ENCODE measurements at regions not wholly inside any gene's neighbourhood (a gene's known extent, or its start where the extent isn't known, plus 50 kb on each side); places are given as distances from the start of the nearest gene placed in this dataset.
"Not testable (repeated sequence)": the region's sequence is repeated elsewhere in the genome, so short reads cannot be mapped to it uniquely, and the experiment has no call there.

DNA sequence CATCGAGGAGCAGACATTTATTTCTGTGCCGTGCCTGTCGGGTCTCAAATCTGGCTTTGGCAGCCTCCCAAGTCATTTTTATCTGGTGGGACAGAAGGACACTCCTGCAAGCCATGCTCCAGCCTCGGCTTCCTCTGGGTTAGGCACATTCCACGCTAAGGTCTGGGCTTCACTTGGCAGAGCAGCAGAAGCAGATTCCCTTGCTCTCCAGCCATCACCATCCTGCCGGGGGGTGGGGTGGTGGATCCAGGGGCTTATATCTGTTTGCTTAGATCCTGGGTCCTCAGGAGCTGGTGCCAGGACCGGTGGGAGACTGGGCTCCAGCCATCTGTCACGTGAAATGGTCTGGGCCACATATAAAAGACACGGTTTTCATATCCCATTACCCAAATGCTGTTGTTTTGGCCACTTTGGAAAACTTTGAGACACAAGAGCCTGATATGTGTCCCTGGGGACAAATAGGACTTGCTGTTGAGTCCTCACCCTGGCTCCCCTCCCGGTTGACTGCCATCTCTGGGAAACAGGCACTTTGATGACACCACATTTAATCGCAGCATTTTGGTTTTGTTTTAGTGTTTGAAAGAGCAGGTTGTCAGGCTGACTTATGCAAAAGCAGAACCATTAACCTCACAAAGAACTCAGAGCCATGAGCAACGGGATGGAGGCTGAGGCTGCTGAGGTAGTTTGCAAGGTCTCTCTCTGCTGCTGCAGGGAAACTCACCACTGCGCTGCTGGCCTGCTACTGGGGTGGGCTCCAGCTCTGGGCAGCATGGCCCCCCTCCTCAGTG is 69.6 kb upstream of the PRMT8 start:
- ATAC-seq (no peak), DNase-seq (no peak)

DNA sequence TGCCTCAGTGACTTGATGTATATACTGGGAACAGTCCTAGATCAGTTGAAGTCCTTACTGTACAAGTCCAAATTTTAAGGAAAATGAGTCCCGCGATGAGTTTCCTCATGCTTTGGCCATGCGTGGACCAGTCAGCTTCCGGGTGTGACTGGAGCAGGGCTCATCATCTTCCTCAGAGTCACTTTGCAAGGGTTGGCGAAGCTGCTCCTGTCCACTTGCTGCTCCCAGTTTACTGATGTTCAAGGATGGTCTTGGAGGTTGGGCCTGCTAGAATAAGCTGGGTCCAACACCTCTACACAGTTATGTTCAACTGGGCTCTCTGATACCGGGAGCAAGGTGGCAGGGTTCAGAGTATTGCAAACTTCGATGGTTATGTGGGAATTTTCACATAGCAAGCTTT is 66.2 kb upstream of the PRMT8 start:
- not testable (repeated sequence) for DNase-seq, ATAC-seq

DNA sequence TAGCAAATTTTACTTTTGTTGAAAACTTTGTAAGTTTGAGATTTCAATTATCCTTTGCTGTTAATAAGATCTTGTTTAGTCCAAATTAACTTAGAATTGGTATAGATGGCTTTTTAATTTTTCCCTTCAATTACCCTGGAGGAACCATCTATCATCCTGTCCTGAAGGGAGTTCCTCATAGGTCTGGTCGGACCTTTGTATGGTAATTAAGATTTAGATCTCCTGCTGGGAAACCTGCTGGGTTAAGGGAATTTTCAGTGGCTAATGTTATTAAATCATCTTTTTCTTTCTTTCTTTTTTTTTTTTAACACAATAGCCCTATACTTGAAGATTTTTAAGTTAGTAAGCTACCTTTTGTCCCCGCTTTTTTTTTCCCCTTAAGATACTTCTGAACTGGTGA is 63.0 kb upstream of the PRMT8 start:
- no peak for DNase-seq
- ATAC-seq, result no peak

DNA sequence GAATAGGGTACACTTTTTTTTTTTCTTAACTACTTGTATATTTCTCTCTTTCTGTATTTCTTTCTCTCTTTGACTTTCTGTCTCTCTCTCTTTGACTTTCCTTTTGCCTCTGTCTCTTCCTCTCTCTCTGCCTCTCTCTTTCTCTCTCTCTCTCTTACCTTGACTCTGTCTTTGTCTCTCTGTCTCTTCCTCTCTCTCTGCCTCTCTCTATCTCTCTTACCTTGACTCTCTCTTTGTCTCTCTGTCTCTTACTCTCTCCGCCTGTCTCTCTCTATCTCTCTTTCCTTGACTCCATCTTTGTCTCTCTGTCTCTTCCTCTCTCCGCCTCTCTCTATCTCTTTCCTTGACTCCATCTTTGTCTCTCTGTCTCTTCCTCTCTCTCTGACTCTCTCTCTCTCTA is 62.4 kb upstream of the PRMT8 start:
- ATAC-seq, result no peak
- DNase-seq, result no peak

DNA sequence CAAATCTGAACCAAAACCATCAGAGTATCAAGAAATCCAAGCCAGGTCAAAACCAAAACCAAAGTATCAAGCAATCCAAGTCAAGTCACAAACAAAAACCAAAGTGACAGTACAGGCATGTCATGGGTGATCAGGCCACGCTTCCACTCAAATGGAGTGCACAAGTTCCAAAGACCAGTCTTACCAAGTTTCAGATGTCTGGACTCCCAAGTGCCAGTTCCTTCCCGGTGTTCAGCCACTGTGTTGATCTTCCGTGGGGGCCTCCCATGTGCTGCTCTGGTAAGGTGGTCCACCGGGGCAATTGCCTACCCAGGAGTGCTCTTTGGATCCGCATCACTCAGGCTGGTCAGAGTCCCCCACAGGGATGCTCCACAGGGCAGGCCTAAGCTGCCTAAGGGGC is 61.5 kb upstream of the PRMT8 start:
- ATAC-seq, result not testable (repeated sequence)

DNA sequence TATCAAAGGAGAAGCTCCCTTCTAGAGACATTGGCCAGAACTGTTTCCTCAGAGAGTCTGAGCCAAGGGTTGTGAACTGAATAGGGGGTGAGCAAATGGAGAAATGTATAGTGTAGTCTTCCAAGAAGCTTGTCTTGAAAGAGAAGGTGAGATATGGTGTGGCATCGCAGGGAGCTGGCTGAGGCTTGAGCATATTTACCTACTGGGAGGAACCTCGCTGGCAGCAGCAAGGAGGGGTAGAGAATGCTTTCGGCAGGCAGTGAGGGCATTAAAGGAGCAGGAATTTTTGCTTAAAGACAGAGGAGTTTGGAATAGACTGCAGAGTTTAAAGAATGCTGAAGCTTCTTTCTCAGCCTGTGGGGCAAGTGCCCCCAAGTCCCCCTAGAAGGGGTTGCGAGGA is 59.3 kb upstream of the PRMT8 start:
- ATAC-seq (no peak), DNase-seq (no peak)

More for the DNA sequence above, 61.5 kb upstream of the PRMT8 start:
- DNase-seq, result not testable (repeated sequence)

DNA sequence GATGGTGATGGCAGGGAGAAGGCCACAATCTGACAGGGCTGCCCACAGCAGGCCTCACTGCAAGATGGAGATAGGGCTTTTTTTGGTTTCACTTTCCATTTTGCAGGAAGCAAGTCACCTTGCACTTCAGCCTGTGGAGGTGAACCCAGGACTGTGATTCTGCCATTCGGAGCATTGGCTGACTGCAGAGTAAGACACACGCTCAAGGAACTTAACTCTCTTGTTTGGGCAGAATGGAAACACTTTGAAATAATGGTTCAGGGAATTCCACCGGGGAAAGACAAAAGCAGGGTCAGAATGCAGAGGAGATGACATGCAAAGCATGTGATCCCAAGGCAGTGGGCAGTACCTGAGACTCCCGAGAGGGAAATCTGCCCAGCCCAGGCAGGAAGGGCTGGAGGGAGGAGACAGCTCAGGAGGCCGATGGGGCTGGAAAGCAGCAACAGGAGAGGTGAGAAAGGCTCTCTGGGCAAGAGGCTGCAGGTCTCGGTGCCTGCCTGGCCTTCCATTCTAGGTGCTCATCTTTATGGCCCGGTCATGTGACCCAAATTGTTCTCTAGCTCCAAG is 58.7 kb upstream of the PRMT8 start:
- no peak for ATAC-seq
- DNase-seq, result no peak

DNA sequence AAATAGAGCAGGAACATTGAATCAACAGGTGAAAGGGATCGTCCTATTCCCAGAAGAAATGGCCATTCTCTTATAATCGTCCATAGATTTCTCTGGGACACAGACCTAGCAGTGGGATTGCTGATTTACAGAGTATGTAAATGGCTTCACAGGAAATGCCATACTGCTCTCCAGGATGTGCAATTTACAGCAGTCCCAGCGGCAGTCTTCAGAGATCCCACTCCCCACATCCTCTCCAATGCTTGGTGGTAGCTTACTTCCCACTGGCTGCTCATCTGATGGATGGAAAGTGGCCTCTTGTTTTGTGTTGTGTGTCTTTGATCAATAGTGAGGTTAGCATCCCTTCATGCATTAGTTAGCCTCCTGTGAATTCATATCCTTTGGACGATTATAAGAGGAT is 58.1 kb upstream of the PRMT8 start:
- DNase-seq (no peak), ATAC-seq (no peak)

DNA sequence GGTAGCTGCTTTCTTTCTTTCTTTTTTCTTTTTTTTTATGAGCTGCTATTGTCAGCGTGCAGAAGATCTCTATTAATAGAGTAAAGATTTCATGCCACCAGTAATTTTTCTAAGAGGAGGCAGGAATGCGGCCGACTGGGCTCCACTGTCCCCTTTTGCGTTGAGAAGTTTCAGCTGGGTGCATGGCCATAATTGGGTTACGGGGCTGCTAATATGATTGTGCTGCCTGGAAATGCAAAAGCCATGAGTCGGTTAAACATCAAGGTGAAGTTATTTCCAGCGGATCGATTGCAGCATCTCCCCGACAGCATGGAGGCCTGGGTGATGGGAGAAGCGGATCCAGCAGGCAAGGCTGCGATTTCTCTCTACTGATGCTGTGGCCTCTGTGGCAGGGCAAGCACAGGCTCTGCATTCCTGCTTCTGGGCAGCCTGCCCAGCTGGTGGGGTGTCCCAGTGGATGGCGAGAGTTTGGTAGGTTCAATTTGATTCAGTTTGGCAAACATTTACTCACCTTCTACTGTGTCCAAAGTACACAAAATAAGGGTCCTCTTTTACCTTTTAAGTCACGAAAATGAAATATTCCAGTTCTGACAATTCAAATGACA is 54.4 kb upstream of the PRMT8 start:
- ATAC-seq, result no peak

DNA sequence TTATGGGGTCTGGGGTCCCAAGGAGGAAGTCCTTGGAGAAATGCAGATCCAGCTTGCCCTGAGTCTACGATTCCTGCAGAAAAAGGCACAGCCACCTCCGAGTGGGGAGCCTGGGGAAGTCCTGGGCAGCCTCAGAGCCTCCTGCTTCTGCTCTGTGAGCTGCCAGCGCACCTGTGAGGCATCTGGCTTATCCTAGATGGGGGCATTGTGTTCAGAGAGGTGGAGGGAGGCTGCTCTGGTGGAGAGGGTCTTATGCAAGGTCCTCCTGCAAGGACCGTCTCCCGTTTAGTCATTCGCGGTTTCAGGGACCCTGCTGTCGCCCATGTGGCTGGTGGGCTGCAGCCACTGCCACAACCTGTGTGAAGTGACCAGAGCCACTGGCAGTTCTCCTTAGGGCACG is 53.0 kb upstream of the PRMT8 start:
- DNase-seq (no peak), ATAC-seq (no peak)

More for the DNA sequence above, 54.4 kb upstream of the PRMT8 start:
- no peak for DNase-seq

DNA sequence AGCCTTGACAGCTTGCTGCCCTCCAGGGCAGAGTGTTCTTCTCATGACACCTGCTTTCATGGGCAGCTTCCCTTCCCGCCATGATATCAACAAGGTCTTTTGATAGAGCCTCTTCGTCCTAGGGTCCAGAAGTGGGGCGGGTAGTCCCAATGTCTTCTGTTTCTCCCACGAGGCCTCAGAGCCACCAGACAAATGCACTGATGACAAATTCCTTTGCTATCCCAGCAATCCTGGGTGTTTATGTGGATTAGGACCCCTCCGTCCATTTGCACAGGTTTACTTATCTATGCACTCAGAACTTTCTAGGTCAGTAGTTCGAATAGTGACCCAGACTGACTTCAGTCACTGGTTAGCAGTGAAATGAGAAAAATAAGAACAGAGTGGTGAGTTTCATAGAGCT is 52.6 kb upstream of the PRMT8 start:
- ATAC-seq, result no peak

More for the DNA sequence above, 52.6 kb upstream of the PRMT8 start:
- DNase-seq, result no peak

Data from stimulated activated naive CD8-positive, alpha-beta T cell treated with anti-CD3 and anti-CD28 coated beads, Interleukin-15, Interleukin-2, amounts not matched to agents 100 U/mL and 50 U/mL, for 24 hours (primary cell).